Effector CD4-positive, alpha-beta T cell (primary cell): ENCODE measurements at regions not wholly inside any gene's neighbourhood (a gene's known extent, or its start where the extent isn't known, plus 50 kb on each side); places are given as distances from the start of the nearest gene placed in this dataset.
"Not testable (repeated sequence)": the region's sequence is repeated elsewhere in the genome, so short reads cannot be mapped to it uniquely, and the experiment has no call there.

Experiments
- DNase-seq: peaks from one replicate; pipeline ENCODE4 v3.0.0-alpha.2; 2020

DNA sequence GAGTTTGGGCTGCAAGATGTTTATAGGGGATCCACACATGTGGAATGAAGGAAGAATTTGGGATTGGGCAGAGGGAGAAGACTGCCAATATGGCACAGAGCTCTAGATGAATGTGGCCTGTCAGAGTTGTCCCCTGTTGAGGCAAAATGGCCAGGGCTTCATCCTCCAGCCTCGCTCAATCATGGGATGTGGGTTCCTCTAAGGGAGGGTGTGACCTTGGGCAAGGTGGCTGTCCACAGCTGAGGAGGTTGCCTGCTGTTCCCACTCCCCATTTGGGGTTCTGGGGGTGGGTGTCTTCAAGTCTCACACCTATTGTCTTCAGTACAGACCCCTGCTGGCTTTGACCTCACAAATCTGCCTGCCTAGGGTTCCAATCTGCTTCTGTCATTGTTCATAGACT lies 121.6 kb upstream of the FAM204A start:
- DNase-seq = no peak

DNA sequence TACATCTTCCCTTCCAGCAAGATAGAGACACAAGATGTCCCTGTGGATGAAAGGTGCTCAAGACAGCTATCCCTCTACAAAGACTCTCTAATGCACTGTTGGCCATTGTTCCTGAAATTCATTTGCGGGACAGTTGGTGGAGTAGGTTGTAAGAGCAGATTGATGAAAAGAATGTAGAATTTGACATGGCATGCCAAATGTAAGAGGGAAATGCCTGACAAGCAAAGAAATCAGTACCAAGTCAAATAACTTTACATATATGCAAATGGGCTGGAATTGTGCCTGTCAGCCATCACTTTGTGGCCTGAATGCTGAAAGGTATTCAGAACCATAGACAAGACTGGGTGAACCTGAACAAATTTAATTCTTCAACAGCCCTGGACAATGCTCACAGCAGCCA lies 120.3 kb upstream of the FAM204A start:
- DNase-seq = no peak

DNA sequence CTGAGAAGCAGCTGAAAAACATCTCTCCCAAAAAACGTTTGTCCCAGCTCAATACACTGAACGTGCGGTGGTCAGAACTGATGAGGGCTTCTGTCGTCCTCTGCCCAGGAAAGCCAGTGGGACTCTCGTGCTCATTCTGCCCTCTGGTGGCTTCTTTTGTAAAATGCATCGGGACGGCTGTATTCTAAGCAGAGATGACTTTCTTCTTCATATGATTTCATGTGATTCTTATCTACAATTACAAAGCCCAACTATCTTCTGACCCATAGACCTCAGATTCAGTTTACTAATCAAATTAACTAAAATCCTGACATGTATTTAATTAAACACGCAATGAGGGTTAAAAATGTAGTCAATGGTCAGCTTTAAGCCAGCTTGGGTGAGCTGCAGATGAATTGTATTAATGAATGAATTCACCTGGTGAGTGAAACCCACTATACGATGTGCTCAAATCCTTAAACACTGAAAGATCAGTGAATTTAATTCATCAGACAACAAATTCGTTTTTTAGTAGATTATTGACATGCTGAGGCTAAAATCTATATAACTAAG lies 117.6 kb upstream of the FAM204A start:
- peak; percentile 26 for DNase-seq

DNA sequence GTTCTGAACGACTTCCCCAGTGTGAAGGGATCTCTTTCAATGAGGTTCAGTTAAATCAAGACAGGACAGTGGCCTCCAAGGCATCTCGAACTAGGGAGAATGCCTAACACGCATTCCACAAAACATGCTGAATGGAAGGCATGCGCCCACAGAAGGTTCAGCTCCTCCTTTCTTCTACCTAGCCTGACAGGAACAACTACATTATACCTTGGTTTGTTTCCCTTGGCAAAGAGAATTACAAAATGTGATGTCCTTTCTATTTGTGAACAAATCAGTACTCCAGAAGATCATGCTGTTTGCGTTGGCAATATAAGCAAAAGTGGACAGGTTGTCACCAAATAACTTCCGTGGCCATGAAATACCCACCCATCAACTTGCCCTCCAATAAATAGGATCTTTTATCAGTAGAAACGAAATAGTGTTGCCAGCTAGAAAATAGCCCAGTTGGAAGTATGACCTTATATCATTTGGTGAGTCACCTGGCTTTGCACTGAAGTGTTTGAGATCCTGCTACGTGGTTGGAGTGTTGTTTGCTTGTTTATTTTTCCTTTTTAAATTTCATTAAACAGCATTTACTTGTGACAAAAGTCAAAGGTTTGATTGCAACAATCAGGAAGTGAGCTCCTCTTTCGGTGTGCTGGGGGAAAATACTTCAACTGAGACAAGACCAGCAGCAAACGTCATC lies 117.0 kb upstream of the FAM204A start:
- no peak for DNase-seq

DNA sequence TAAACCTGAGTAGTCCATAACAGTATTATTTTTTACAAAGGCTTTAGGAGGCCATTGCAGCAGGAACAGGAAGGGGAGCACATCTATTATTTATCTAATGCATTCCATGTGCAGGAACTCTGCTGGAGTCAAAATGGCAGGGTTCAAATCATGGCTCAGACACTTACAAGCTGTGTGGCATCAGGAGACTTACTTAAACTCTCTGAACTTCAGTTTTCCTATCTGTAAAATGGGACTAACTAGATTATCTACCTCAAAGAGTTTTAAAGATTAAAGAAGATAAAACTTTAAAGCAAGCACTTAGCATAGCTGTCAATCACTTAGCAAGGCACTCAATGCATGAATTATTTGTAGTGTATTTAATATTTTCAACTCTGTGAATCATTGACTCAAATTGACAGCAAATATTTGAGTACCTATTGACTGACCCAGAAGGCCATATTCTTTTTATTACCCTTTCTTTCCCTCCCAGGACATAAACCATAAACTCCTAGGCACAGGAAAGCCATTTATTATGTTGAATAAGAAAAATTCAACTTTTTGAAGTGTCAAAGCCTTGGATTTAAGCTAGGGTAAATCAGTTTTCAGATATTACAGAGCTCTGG lies 115.8 kb upstream of the FAM204A start:
- no peak for DNase-seq

DNA sequence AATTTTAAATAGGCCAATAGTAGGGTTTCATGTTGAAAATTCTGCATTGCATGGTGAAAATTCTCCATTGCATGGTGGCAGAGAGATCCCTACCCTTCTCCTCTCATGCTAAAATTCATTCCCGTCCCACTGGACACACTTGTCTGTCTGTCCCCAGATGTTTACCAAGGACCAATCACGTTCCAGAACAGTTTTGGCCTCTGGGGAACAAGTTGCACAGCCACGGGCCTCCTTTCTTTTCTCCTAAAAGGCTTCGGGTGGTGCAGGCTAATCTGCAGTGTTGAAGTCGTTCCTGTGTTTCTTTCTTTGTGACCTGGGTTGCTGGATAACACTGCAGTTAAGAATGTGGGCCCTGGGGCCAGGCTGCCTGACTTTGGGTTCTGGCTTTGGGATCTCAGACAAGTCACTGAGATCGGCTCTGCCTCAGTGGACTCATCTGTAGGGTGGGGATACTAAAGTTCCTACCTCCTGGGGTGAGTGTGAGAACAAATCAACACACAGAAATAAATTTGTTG lies 113.1 kb upstream of the FAM204A start:
- no peak for DNase-seq

DNA sequence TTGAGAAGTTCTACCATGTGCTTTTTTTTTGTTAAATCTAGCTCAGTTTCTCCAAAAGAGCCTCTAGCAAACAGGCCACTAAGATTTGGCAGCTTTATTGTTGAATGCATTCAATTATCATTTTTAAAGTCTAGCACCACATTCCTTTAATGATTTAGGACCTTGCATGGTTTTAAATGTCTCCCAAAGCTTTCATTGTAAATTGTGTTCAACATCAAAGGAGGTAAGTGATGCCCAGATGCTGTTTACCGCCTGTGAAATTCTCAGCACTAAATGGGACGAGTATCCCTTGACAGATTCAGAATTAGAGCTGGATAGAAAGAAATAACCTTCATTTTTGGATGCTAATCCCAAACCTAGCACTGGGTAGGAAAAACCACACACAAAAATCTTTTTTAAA lies 112.1 kb upstream of the FAM204A start:
- DNase-seq = no peak

DNA sequence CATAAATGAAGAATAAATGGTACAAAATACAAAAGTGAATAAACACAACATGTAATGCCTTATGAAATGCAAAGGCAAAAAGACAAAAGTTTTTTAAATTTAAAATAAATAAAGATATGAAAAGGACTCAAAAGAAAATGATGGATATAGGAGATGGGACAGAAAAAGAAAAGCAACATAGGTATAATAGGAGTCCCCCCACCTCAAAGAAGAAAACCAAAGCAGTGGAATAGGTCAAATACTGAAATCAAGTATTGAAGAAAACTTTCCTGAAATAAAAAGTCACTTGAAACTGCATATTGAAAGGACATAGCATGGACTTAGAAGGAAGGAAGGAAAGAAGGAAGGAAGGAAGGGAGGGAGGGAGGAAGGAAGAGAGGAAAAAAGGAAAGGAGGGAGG lies 110.0 kb upstream of the FAM204A start:
- DNase-seq = no peak

DNA sequence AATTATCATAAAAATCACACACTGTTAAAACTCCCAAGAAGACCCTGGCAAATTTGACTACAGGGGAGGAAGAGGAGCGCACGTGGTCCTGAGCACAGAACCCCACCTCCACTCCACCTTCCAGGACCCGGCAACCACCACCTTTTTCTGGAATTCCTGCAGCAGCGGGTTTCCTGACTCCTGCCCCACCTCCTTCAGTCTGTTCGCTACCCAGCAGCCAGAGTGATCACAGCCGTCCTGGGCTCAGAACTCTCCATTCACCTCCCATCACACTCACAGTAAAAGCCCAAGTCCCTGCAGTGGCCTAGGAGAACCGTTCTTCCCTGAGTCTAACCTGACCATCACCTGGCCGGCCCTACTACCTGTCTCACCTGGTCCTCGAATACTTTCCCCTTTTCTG lies 107.4 kb upstream of the FAM204A start:
- DNase-seq = no peak

DNA sequence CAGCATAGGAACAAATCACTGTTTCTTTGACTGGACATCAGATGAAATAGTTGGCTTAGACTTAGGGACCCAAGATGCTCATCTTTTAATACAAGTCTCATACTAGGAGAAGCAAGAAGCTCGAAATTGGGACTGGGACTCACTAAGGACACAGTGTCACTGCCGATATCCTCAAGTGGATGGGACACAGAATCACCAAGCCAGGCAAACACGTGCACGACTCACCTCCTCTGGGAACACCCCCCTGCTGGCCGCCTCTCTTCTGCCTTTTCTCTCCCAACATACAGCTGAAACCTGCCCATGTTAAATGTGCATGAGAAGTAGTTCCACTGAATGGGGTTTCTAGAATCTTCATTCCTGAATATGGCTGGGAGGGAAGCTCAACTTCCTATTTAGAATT lies 106.6 kb upstream of the FAM204A start:
- DNase-seq = no peak

DNA sequence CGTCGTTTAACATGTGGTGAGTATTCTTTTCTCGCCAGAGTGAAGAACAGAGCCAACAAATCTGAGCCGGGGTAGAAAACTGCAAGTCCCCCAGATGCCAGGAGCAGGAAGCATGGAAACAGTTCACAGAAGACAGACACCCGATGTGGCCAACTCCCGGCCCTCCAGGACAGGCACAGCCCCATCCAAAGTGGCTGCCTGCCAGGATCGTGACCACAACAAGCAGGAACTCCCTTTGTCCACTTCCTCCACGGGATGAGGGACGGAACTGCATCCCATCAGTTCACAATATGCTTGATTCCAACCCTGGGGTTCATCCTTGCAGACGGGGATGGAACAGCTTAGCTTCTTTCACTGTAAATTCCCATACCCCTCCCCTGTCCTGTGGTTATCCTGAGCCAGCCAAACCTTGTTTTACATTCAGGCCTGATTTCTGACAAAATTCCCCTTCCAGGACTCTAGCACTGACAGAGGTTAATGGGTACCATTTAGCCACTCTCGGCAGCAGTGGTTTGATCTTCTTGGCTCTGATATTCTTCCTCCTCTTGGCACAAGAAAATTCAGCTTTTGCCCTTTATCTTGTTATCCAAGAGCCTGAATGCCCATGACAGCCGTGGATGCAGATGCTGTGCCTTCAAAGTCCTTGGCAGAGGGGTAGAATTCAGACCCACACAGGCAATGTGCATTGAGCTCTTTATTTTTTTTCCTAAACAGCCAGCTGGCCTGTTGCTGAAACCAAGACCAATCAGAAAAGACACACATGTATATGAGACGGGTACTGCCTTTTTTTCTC lies 105.5 kb upstream of the FAM204A start:
- no peak for DNase-seq

DNA sequence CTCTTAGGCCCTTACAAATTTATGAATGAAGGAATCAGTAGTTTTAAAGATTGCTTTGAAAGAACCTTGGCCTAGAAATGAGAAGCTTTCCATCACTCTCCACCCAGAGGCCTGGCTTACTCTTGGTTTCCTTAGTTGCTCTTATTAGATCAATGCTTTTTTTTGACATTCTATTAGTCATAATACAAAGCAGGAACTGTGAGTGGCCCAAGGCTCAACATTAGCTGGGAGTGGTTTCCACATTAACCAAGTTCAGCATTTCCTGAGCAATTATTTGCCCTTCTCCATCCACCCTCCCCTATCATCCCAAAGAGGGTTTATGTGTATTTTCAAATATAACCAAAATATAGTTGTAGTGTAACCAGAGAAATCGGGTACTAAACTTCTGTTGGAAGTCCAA lies 103.4 kb upstream of the FAM204A start:
- no peak for DNase-seq

DNA sequence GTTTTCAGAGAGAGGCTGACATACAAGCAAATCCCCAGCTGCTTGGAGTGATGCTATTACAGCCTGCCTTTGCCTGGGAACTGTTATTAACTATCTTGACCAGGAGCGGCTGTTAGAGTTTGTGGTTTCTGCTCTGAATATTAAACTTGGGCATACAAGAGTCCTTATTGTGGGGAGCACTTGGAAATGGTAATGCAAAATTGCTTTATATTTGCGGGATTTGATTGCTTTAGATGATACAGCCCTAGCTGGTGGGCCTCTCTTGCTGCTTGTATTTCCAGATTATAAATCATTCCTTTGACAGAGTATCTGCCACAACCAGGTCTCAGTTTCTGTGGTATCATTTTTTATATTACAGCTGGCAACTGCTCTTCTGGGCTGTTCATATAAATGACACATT lies 101.9 kb upstream of the FAM204A start:
- no peak for DNase-seq

DNA sequence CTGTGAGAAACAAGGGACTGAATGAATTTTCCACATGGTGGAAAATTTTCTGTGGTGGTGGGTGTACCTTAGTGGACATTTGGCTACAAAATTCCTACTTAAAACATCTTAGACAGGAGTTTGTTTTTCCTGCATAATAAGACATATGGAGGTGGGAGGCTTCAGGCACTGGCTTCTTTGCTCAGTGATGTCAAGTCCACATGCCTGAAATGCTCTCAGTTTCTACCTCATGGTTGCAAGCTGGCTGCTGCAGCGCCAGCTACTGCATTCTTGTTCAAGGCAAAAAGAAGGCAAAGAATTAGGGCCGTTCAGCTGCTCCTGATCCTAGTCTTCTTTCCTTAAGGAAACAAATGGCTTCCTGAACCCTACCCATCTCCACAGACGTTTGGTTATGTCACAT lies 99.9 kb upstream of the FAM204A start:
- DNase-seq = no peak

DNA sequence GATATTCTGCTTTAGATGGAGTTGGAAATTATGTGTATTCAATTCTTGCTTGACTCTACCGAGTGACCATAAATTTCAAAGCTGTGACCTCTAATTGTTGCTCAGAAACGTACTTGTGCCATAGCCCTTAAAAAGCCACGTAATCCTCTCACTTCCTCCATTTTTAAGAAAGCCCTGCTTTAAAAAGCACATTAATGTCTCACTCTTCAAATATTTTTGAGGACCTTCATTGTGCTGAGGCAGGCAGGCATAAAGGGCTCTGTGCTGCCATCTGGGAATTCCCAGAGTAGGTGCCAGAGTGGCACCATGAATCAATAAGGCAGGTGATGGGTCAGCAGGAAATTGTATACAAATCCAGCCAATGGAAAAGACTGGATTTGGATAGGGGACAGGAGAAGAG lies 97.7 kb upstream of the FAM204A start:
- no peak for DNase-seq

DNA sequence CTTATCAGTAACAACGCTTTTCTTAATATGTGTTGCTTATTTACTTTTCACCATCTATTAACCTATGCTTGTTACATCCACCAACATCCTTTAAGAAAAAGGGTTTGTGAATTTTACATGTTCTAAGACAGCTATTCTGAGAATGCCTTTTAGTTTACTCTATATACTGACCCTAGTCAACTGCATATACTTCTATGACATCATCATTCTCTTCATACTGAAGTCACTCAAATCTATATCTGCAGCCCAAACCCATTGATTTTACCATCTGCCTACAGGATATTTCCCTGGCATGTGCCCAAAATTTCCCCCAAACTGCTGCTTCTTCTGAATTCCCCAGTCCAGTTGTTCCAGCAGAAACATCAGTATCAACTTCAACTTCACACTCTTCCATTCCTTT lies 94.6 kb upstream of the FAM204A start:
- DNase-seq = no peak

DNA sequence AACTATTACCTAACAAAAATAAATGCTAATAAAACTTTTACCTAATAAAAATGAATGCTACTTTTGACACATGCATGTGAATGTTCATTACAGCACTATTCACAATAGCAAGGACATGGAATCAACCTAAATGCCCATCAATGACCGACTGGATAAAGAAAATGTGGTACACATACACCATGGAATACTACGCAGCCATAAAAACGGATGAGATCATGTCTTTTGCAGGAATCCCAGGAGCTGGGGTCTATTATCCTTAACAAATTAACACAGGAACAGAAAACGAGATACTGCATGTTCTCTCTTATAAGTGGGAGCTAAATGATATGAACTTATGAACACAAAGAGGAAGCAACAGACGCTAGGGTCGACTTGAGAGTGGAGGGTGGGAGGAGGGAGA lies 88.1 kb upstream of the FAM204A start:
- no peak for DNase-seq

DNA sequence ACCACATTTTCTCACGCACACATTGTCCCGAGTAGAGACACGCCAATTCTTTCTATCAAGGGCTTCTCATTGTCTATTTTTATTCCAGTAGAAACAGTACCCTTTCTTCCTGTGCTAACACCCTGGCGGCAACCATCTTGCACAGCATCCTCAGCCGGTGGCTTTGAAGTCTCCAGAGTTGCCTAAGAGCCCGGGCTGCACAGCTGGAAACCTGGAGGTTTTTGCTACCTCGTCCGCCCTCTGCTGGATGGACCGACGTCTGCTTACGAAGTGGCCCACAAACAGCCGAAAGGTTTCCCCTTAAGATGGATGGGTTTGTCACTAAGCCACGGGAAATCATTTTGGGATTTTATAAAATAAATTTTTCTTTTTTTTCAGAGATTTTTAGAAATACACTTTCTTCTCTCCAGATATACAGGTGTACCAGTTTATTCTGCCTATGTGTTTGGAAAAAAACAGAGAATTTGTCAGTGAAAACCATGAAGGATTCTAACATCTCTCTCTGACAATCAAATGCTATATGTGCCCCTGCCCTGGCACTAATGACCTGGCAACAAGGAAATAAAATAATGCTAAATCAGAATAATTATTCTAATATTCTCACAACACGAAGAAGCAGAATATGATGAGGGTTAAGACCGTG lies 81.8 kb upstream of the FAM204A start:
- DNase-seq = peak; percentile 29

DNA sequence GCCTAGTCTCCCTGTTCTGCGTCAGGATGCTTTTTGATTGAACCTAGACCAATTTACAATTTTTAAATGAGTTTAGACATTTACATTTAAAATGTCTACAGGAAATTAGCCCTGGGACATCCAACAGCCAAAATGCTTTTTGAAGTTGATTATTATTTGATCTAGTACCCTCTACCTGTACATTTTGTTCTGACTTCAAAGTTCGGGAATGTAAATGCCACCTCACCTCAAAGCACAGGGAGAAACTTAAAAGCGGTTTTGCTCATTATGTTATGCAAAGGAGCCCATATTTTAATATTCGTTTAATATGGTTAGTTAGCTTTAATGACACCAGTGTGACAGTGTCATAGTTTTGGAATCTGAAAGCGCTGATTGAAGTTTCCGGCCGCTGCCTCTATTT lies 80.1 kb upstream of the FAM204A start:
- DNase-seq = no peak

DNA sequence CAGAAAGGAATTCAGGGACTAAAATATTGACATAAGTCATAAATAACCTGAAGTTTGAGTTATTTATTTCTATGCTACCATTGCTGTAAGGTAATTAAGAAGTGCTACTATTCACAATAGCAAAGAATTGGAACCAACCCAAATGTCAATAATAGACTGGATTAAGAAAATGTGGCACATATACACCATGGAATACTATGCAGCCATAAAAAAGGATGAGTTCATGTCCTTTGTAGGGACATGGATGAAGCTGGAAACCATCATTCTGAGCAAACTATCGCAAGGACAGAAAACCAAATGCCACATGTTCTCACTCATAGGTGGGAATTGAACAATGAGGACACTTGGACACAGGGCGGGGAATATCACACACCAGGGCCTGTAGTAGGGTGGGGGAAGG lies 77.9 kb upstream of the FAM204A start:
- not testable (repeated sequence) for DNase-seq

DNA sequence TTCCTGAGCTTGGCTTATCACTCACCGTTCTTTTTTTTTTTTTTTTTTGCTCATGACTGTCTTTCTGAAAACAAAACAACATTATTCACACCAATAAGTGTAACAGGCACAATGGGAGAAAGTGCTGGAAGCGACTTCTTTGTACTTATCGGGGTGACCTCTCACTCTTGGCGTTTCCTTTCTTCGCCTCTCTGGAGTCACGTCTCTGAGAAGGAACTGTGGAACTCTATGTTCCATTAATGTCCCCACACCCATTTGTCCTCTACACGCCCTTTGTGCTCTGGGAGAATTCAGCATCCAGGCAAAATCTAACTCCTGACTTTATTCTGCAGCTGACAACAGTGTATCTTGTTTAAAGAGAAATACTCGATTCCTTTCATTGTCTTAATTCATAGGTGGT lies 70.8 kb upstream of the FAM204A start:
- DNase-seq = no peak

DNA sequence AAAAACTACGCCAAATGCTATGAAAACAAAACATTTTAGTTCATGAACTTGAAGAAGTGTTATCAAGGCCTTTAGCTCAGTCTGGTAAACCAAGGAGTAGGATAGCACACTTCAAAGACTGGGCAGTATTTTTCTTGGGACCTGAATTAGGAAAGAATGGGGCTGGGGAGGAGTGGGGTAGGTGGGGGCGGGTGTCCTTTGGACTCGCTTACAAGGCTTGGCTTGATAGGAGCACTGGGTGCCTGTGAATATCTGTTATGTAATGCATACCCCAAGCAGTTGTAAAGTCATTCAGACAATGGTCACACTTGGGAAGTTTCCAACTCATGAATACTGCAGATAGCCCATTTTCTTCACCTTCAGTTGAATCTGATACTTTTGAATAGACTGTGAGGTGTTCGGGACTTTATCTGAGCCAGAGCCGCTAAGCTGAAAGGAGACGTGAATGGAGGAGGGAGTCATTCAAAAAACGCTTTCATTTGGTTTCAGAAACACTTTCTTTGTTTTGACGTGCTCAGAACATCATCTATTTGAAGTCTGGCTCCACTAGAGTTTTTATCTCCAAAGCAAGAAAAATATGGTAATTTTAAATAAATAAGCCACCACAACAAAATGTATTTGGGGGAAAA lies 70.1 kb upstream of the FAM204A start:
- no peak for DNase-seq

DNA sequence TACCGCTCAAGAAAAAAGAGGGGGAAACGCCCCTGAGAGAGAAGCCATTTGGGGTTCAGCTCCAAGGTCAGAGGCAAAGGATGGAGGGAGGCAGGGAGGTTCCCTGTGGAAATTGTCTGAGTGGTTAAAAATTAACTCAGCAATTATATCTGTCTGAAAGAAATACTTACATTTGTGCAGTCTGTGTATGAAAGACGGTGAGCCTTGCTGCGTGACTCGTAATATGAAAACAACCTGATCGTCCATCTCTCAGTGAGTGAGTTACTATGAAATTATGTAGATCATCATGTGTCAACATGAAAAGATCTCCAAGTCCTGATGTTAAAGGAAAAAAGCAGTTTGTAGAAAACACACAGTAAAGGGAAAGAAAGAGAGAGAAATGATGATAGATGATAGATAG lies 67.2 kb upstream of the FAM204A start:
- no peak for DNase-seq
